Activated T-cell treated with anti-CD3 and anti-CD28 coated beads, Interleukin-2, amount 50 U/mL, for 4 hours (primary cell): ENCODE measurements at regions not wholly inside any gene's neighbourhood (a gene's known extent, or its start where the extent isn't known, plus 50 kb on each side); places are given as distances from the start of the nearest gene placed in this dataset.

Experiments used
- ATAC-seq, 2 donors: fragments of 200-7000 bp; cut with Tn5 transposase; one replicate each; pipeline ENCODE4 v1.10.0; 2021
- DNase-seq: peaks from one replicate; pipeline ENCODE4 v3.0.0-alpha.2; 2020
- H3K27me3 Mint-ChIP-seq: one replicate; pipeline ENCODE4 v1.8.0; 2021; ENCODE audit warnings: low read depth, mixed read lengths
- H3K36me3 Mint-ChIP-seq: one replicate; pipeline ENCODE4 v1.8.0; 2022; ENCODE audit warnings: mixed read lengths; ENCODE audit not compliant: insufficient read depth
- H3K4me1 Mint-ChIP-seq: one replicate; pipeline ENCODE4 v1.8.0; 2021; ENCODE audit warnings: low read depth, mixed read lengths
- H3K4me3 Mint-ChIP-seq: one replicate; pipeline ENCODE4 v1.8.0; 2021; ENCODE audit warnings: mild to moderate bottlenecking, moderate library complexity, mixed read lengths
- H3K9me3 Mint-ChIP-seq: one replicate; pipeline ENCODE4 v1.8.0; 2021; ENCODE audit warnings: mixed read lengths

GRCh38 chr7:124338861-124339260 lies 306.0 kb upstream of the TMEM229A start:
- H3K9me3 Mint-ChIP-seq = peaks cover 10% of the 10 kb centered on the region
- no peaks in the 10 kb centered on the region for H3K36me3 Mint-ChIP-seq
- H3K4me1 Mint-ChIP-seq = no peaks in the 10 kb centered on the region
- ATAC-seq = no peak
- H3K27me3 Mint-ChIP-seq = no peaks in the 10 kb centered on the region
- DNase-seq = no peak
- no peak overlapping the region for H3K4me3 Mint-ChIP-seq

- H3K4me3 Mint-ChIP-seq = no peak overlapping the region
- DNase-seq (no peak), ATAC-seq (no peak)
- H3K4me1 Mint-ChIP-seq = no peaks in the 10 kb centered on the region
- H3K9me3 Mint-ChIP-seq = peaks cover 3% of the 10 kb centered on the region
- H3K27me3 Mint-ChIP-seq = no peaks in the 10 kb centered on the region
- H3K36me3 Mint-ChIP-seq = no peaks in the 10 kb centered on the region
Observed at GRCh38 chr7:124330731-124331407, 298.0 kb upstream of the TMEM229A start.

DNA sequence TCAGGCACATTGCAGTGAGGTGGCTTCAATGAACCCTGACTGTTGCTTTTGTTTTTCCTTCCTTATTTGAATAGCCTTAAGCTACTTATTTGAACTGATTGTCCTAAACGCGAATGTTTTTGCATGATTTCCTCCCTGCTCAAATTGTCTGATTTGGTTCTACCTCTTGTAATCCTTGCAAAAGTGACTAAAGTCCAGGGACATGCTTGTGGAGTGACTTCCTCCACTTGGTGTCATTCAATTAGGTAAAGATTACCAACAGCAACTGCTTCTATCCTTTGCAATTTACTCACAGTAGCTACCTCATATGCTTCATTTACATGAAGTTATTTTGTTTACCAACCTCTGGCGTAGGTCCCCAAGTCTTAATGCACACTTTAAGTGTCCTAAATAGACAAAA lies 295.9 kb upstream of the TMEM229A start:
- Mint-ChIP-seq H3K4me3 (no peak overlapping the region), H3K36me3 (no peaks in the 10 kb centered on the region), H3K4me1 (no peaks in the 10 kb centered on the region), H3K9me3 (peaks cover 3% of the 10 kb centered on the region), H3K27me3 (no peaks in the 10 kb centered on the region)
- DNase-seq (no peak), ATAC-seq (no peak)

DNA sequence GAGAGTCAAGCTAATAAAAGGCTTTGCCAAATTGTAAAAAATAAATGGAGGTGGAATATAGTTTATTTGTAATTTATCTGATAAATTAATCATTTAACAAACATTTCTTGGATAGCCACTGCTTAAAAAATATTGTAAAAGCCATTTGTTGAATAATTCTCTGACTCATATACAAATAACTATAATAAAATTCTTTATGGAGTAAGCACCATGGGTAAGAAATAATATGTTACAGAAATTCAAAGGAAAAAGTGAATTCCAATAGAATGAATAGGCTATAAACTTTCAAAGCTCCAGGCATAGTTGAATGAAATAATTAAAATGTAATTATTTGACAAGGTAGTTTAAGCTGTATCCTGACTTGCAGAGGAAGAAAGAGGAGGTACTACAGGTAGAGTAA lies 291.4 kb upstream of the TMEM229A start:
- DNase-seq (no peak), ATAC-seq (no peak)
- peaks cover 4% of the 10 kb centered on the region for H3K9me3 Mint-ChIP-seq
- no peaks in the 10 kb centered on the region for H3K36me3 Mint-ChIP-seq
- H3K27me3 Mint-ChIP-seq = no peaks in the 10 kb centered on the region
- no peaks in the 10 kb centered on the region for H3K4me1 Mint-ChIP-seq
- no peak overlapping the region for H3K4me3 Mint-ChIP-seq

DNA sequence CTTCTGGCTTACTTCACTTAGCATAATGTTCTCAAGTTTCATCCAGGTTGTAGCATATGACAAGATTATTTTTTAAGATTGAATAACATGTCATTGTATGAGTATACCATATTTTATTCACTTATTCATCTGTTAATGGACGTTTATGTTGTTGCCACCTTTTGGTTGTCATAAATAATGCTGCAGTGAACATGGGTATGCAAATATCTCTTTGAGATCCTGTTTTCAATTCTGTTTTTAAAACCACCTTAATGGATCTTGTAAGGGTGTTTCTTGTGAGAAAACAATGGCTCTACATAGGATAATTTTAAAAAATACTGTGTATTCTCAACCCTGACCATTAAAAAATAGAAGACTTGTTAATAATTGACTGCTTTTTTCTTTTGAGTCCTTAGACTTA lies 290.7 kb upstream of the TMEM229A start:
- Mint-ChIP-seq H3K9me3 (peaks cover 11% of the 10 kb centered on the region), H3K4me1 (no peaks in the 10 kb centered on the region), H3K36me3 (no peaks in the 10 kb centered on the region), H3K27me3 (no peaks in the 10 kb centered on the region), H3K4me3 (no peak overlapping the region)
- ATAC-seq = no peak
- no peak for DNase-seq

DNA sequence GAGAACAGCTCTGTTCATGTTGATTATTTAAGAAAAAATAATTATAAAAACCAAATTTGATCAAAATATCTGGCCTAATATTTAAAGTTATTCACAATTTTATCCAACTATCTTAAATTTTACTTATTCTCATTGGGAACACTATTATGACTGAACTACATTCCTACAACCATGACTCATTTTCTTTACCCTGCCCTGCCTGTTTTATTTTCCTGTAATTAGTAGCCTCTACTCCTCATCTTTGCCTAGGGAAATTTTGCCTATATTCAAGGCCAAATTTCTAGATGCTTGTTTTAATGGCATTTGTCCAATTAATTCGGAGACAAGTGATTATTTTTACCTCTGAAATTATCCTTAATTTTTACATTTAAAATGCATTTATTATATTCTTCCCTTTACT lies 289.7 kb upstream of the TMEM229A start:
- Mint-ChIP-seq H3K27me3 (no peaks in the 10 kb centered on the region), H3K4me3 (no peak overlapping the region), H3K9me3 (peaks cover 11% of the 10 kb centered on the region), H3K4me1 (no peaks in the 10 kb centered on the region), H3K36me3 (no peaks in the 10 kb centered on the region)
- no peak for DNase-seq
- no peak for ATAC-seq

DNA sequence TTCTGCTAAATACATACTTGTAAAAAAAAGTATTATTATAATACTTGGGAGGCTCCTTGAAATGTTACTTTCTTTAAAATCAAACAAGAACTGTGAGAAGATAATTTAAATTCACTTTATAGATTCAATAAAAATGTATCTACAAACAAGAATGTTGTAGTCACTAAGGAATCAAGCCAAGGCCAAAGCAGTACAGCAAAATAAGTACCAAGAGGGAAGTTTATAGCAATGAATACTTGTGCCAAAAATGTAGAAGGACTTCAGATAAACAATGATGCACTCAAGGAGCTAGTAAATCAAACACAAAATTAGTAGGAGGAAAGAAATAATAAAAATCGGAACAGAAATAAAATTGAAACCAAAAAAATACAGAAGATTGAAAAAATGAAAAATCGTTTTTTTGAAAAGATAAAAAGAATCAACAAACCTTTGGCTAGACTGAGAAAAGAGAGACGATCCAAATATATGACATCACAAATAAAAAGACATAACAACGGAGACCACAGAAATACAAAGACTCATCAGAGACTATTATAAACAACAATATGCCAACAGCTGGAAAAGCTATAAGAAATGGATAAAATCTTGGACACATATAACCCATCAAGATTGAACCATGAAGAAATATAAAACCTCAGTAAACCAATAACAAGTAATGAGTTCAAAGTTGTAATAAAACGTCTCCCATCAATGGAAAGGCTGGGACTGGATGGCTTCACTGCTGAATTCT lies 286.0 kb upstream of the TMEM229A start:
- no peaks in the 10 kb centered on the region for H3K36me3 Mint-ChIP-seq
- no peaks in the 10 kb centered on the region for H3K27me3 Mint-ChIP-seq
- peaks cover 11% of the 10 kb centered on the region for H3K9me3 Mint-ChIP-seq
- no peaks in the 10 kb centered on the region for H3K4me1 Mint-ChIP-seq
- no peak for ATAC-seq
- no peak overlapping the region for H3K4me3 Mint-ChIP-seq
- DNase-seq = no peak

GRCh38 chr7:124310934-124311390 lies 278.1 kb upstream of the TMEM229A start:
- Mint-ChIP-seq H3K27me3 (no peaks in the 10 kb centered on the region), H3K4me1 (no peaks in the 10 kb centered on the region), H3K9me3 (peaks cover 3% of the 10 kb centered on the region), H3K4me3 (no peak overlapping the region), H3K36me3 (no peaks in the 10 kb centered on the region)
- no peak for DNase-seq
- ATAC-seq = no peak

GRCh38 chr7:124308384-124308783 lies 275.5 kb upstream of the TMEM229A start:
- Mint-ChIP-seq H3K36me3 (no peaks in the 10 kb centered on the region), H3K4me3 (no peak overlapping the region), H3K9me3 (peaks cover 3% of the 10 kb centered on the region), H3K27me3 (no peaks in the 10 kb centered on the region), H3K4me1 (no peaks in the 10 kb centered on the region)
- DNase-seq = no peak
- no peak for ATAC-seq

DNA sequence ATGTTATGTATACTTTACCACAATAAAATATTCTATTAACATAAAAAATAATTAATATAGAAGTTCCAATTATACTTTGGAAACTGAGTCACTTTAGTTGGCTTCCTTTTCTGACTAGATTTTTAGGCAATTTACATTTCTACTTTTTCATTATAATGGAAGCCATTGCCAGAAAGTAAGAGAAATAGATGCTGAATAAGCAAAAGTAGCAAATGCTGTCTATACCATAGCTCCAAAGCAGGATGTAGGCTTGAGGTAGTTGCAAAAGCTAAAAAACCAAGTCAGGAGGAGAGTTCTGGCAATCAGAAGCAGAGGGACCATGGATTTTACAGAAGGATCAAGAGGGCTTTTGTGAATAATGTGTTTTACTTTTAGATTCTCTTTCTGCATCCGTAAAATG lies 262.4 kb upstream of the TMEM229A start:
- ATAC-seq (no peak), DNase-seq (no peak)
- H3K4me1 Mint-ChIP-seq = no peaks in the 10 kb centered on the region
- peaks cover 34% of the 10 kb centered on the region for H3K9me3 Mint-ChIP-seq
- H3K27me3 Mint-ChIP-seq = no peaks in the 10 kb centered on the region
- H3K4me3 Mint-ChIP-seq = no peak overlapping the region
- no peaks in the 10 kb centered on the region for H3K36me3 Mint-ChIP-seq

DNA sequence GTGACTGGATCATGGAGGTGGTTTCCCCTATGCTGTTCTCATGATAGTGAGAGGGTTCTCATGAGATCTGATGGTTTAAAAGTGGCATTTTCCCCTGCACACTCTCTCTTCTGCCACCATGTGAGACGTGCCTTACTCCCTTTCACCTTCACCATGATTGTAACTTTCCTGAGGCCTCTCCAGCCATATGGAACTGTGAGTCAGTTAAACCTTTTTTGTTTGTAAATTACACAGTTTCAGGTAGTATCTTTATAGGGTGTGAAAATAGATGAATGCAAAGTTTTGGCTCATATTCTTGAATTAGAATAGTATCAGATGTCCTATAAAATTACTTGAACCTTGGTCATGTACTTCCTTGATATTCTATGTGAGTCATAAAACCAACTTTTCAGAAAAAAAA lies 252.1 kb upstream of the TMEM229A start:
- H3K36me3 Mint-ChIP-seq = no peaks in the 10 kb centered on the region
- H3K4me3 Mint-ChIP-seq = no peak overlapping the region
- no peaks in the 10 kb centered on the region for H3K27me3 Mint-ChIP-seq
- peaks cover 3% of the 10 kb centered on the region for H3K9me3 Mint-ChIP-seq
- no peak for ATAC-seq
- H3K4me1 Mint-ChIP-seq = no peaks in the 10 kb centered on the region
- DNase-seq = no peak

- H3K9me3 Mint-ChIP-seq = peaks cover 15% of the 10 kb centered on the region
- no peaks in the 10 kb centered on the region for H3K4me1 Mint-ChIP-seq
- H3K36me3 Mint-ChIP-seq = no peaks in the 10 kb centered on the region
- DNase-seq (no peak), ATAC-seq (no peak)
- H3K27me3 Mint-ChIP-seq = no peaks in the 10 kb centered on the region
- H3K4me3 Mint-ChIP-seq = no peak overlapping the region
Observed at GRCh38 chr7:124276005-124276622, 243.2 kb upstream of the TMEM229A start.

DNA sequence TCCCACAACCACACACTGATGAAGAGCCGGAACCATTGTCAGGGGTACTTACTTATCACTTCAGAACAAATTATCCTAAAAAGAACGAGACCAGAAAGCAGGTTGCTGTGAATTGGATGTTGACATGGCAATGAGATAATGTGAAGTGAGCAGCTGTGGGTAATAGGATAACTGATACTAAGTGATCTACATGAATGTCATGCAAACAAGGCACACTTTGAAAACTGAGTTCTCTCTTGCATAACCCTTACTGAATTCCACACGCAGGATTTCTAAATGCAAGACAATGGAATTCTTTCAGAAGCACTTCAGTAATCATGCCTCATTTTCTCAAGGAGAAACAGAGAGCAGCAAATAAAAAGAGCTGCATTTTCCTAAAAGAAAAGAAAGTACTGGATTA lies 242.5 kb upstream of the TMEM229A start:
- Mint-ChIP-seq H3K9me3 (peaks cover 15% of the 10 kb centered on the region), H3K27me3 (no peaks in the 10 kb centered on the region), H3K4me1 (no peaks in the 10 kb centered on the region), H3K36me3 (no peaks in the 10 kb centered on the region), H3K4me3 (no peak overlapping the region)
- ATAC-seq = no peak
- DNase-seq = no peak

DNA sequence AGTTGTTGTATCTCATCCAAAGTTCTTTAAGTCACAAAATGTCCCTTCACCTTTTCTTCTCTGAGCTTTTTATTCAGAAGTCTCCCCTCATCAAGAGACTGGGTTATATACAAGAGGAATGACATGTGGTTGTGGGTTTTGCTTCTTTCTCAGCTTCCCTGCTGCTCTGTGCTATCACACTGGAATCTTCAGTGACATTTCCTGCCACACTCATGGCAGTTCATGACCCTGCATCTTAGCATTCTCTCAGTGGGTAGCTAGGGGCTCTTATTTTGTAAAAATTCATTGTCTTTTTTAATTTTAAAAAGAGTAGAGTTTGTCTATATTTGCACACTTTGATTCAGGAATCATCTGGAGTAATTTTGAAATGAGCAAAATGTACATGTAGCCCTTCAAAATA lies 236.9 kb upstream of the TMEM229A start:
- peaks cover 7% of the 10 kb centered on the region for H3K9me3 Mint-ChIP-seq
- no peaks in the 10 kb centered on the region for H3K27me3 Mint-ChIP-seq
- H3K4me1 Mint-ChIP-seq = no peaks in the 10 kb centered on the region
- H3K4me3 Mint-ChIP-seq = no peak overlapping the region
- ATAC-seq = no peak
- no peaks in the 10 kb centered on the region for H3K36me3 Mint-ChIP-seq
- DNase-seq = no peak

- DNase-seq (no peak), ATAC-seq (no peak)
- H3K9me3 Mint-ChIP-seq = no peaks in the 10 kb centered on the region
- no peaks in the 10 kb centered on the region for H3K27me3 Mint-ChIP-seq
- no peaks in the 10 kb centered on the region for H3K36me3 Mint-ChIP-seq
- no peaks in the 10 kb centered on the region for H3K4me1 Mint-ChIP-seq
- H3K4me3 Mint-ChIP-seq = no peak overlapping the region
Observed at GRCh38 chr7:124267154-124267553, 234.3 kb upstream of the TMEM229A start.
